Fibroblast of lung (primary cell): ENCODE measurements at regions not wholly inside any gene's neighbourhood (a gene's known extent, or its start where the extent isn't known, plus 50 kb on each side); places are given as distances from the start of the nearest gene placed in this dataset.

Experiments
- DNase-seq, 2 donors: peaks; one replicate each; pipeline versions ENCODE4 v3.0.0 to v3.0.0-alpha.2; 2010; ENCODE audit warnings: low read depth in 2 of 2
- H2AFZ ChIP-seq: 2 replicates; pipeline ENCODE4 v1.5.1; 2012; ENCODE audit warnings: low read length, control low read depth, inconsistent platforms
- H3K27ac ChIP-seq: 2 replicates; pipeline ENCODE4 v1.5.1; 2011; ENCODE audit warnings: low read length, control low read depth; ENCODE audit not compliant: insufficient read depth
- H3K27me3 ChIP-seq: 2 replicates; pipeline ENCODE4 v1.5.1; 2011; ENCODE audit warnings: mild to moderate bottlenecking, low read length; ENCODE audit not compliant: control insufficient read depth, insufficient read depth
- H3K36me3 ChIP-seq: 2 replicates; pipeline ENCODE4 v1.5.1; 2011; ENCODE audit warnings: low read length; ENCODE audit not compliant: control insufficient read depth, insufficient read depth
- H3K4me1 ChIP-seq: 2 replicates; pipeline ENCODE4 v1.5.1; 2011; ENCODE audit warnings: low read length; ENCODE audit not compliant: control insufficient read depth, insufficient read depth; ENCODE audit errors: extremely low read depth
- H3K4me2 ChIP-seq: 2 replicates; pipeline ENCODE4 v1.5.1; 2011; ENCODE audit warnings: low read length, control low read depth; ENCODE audit not compliant: insufficient read depth; ENCODE audit errors: extremely low read depth
- H3K4me3 ChIP-seq, 4 experiments: fragments of 200-600 bp in 1 of 4; sonication (generic) in 1 of 4; replicated peaks in 1 of 4; 2 replicates each; pipeline ENCODE4 v1.5.1; 2011 to 2016; ENCODE audit warnings: low read length in 4 of 4, low read depth in 3 of 4, mild to moderate bottlenecking in 3 of 4, control low read depth in 2 of 4, inconsistent platforms in 1 of 4, mixed read lengths in 1 of 4; ENCODE audit not compliant: insufficient read depth in 1 of 4; ENCODE audit errors: control extremely low read depth in 1 of 4
- H3K79me2 ChIP-seq: 2 replicates; pipeline ENCODE4 v1.5.1; 2012; ENCODE audit warnings: mild to moderate bottlenecking, low read length, inconsistent platforms; ENCODE audit not compliant: control insufficient read depth, insufficient read depth
- H3K9ac ChIP-seq: 2 replicates; pipeline ENCODE4 v1.5.1; 2011; ENCODE audit warnings: mild to moderate bottlenecking, low read length, control low read depth; ENCODE audit not compliant: insufficient read depth
- H3K9me3 ChIP-seq: 2 replicates; pipeline ENCODE4 v1.5.1; 2012; ENCODE audit warnings: low read depth, low read length; ENCODE audit not compliant: control insufficient read depth, insufficient read depth
- H4K20me1 ChIP-seq: 2 replicates; pipeline ENCODE4 v1.5.1; 2011; ENCODE audit warnings: low read length; ENCODE audit not compliant: control insufficient read depth, insufficient read depth; ENCODE audit errors: extremely low read depth
- EZH2 ChIP-seq: IDR thresholded peaks from 2 replicates; pipeline ENCODE4 v1.5.1; 2012; ENCODE audit warnings: low read length, control low read depth, mild to moderate bottlenecking; ENCODE audit errors: missing control alignments
- TF ChIP-seq, protein P1 (sequence below), 2 donors: IDR thresholded peaks in 1 of 2; conservative IDR thresholded peaks in 1 of 2; 1 replicate in 1 of 2; 2 replicates in 1 of 2; pipeline ENCODE4 v1.5.1; 2011 to 2012; ENCODE audit warnings: low read length in 2 of 2, control low read depth in 1 of 2, inconsistent platforms in 1 of 2, low read depth in 1 of 2, mild to moderate bottlenecking in 1 of 2

DNA sequence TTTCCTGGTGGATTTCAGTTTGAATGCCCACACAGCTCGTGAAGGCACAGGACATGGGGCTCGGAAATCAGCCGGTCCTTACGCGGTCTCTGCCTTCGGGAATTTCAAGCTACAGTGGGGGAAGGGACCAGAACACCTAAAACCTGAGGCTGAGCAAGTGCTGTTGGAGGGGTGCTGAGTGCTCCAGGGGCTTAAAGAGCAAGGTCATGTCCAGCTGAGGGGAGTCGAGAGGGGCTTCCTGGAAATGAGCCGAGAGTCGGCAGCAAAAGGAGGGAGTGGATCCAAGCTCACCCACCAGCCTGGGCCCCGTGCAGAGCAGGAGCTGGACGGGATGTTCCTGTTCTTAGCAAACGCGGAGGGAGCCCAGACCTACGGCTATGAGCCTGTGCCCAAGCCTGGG is 73.2 kb upstream of the RPL38 start:
- H3K36me3 ChIP-seq, result no peaks in the 10 kb centered on the region
- DNase-seq, result no peak
- no peaks in the 10 kb centered on the region for H4K20me1 ChIP-seq
- H3K27ac ChIP-seq, result no peak overlapping the region
- TF ChIP-seq, protein P1, sequence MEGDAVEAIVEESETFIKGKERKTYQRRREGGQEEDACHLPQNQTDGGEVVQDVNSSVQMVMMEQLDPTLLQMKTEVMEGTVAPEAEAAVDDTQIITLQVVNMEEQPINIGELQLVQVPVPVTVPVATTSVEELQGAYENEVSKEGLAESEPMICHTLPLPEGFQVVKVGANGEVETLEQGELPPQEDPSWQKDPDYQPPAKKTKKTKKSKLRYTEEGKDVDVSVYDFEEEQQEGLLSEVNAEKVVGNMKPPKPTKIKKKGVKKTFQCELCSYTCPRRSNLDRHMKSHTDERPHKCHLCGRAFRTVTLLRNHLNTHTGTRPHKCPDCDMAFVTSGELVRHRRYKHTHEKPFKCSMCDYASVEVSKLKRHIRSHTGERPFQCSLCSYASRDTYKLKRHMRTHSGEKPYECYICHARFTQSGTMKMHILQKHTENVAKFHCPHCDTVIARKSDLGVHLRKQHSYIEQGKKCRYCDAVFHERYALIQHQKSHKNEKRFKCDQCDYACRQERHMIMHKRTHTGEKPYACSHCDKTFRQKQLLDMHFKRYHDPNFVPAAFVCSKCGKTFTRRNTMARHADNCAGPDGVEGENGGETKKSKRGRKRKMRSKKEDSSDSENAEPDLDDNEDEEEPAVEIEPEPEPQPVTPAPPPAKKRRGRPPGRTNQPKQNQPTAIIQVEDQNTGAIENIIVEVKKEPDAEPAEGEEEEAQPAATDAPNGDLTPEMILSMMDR (conservative IDR thresholded peaks at IDR 0.05 in 1 of 2, IDR thresholded peaks at IDR 0.05 in 1 of 2; ENCODE audit: low read depth in 1 of 2, low read length in 2 of 2), result no peak
- TF ChIP-seq EZH2, result no peak
- no peak overlapping the region for H3K4me3 ChIP-seq
- no peaks in the 10 kb centered on the region for H3K27me3 ChIP-seq
- no peaks in the 10 kb centered on the region for H3K79me2 ChIP-seq
- no peak overlapping the region for H3K4me2 ChIP-seq
- no peak overlapping the region for H3K9ac ChIP-seq
- H3K9me3 ChIP-seq, result no peaks in the 10 kb centered on the region
- H2AFZ ChIP-seq, result no peak overlapping the region
- no peaks in the 10 kb centered on the region for H3K4me1 ChIP-seq

DNA sequence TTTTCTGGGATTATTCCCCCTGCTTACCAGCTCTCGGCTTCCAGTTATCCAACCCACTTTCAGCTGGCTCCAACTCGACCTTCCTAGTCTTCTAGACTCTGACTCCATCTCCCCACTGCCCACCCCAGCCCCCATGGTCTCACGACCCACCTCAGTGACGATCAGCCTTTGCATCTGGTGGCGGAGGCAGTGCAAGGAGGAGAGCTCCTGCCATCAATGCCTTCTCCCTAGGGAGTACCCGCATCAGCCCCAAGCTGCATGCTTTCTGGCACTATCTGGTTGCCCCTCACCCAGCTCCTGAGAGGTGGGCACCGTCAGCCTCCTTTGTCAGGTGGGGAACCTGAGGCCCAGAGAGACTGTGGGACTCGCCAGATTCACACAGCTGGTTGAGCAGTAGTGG is 72.6 kb upstream of the RPL38 start:
- TF ChIP-seq, protein P1 (conservative IDR thresholded peaks at IDR 0.05 in 1 of 2, IDR thresholded peaks at IDR 0.05 in 1 of 2; ENCODE audit: low read depth in 1 of 2, low read length in 2 of 2), result no peak
- no peak for TF ChIP-seq EZH2
- no peak overlapping the region for H2AFZ ChIP-seq

DNA sequence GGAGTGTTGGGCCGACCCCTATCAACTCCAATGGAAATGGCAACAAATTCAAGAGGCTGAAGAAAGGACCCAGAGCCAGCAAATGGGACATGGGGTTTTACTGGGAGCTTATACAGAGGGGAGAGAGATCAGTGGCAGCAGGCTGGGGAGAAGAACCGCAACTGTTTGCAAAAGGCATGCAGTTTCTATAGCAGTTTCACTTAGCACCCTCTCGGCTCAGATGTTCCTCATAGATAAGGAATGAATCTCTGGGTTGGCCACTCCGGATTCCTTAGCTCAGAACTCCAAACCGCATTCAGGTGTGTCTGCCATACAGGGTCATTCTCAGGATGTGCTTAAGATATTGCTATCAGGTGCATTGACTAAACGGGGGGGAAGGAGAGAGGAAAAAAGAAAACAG is 71.1 kb upstream of the RPL38 start:
- Histone ChIP-seq H3K27me3 (no peaks in the 10 kb centered on the region), H3K4me3 (no peak overlapping the region), H3K27ac (no peak overlapping the region), H4K20me1 (no peaks in the 10 kb centered on the region), H3K4me2 (no peak overlapping the region), H3K9me3 (no peaks in the 10 kb centered on the region), H3K79me2 (no peaks in the 10 kb centered on the region), H3K4me1 (no peaks in the 10 kb centered on the region), H3K9ac (no peak overlapping the region), H2AFZ (no peak overlapping the region), H3K36me3 (no peaks in the 10 kb centered on the region)
- TF ChIP-seq EZH2, result no peak
- TF ChIP-seq, protein P1 (conservative IDR thresholded peaks at IDR 0.05 in 1 of 2, IDR thresholded peaks at IDR 0.05 in 1 of 2; ENCODE audit: low read depth in 1 of 2, low read length in 2 of 2), result no peak
- no peak for DNase-seq

More for the DNA sequence above, 72.6 kb upstream of the RPL38 start:
- H3K27me3 ChIP-seq, result no peaks in the 10 kb centered on the region
- no peak overlapping the region for H3K27ac ChIP-seq
- no peaks in the 10 kb centered on the region for H3K79me2 ChIP-seq
- H3K9ac ChIP-seq, result no peak overlapping the region
- no peaks in the 10 kb centered on the region for H3K9me3 ChIP-seq
- no peak overlapping the region for H3K4me3 ChIP-seq
- H3K4me1 ChIP-seq, result no peaks in the 10 kb centered on the region
- no peaks in the 10 kb centered on the region for H3K36me3 ChIP-seq
- no peak for DNase-seq
- H3K4me2 ChIP-seq, result no peak overlapping the region
- H4K20me1 ChIP-seq, result no peaks in the 10 kb centered on the region
